HG03103 (cell line): ENCODE measurements at regions not wholly inside any gene's neighbourhood (a gene's known extent, or its start where the extent isn't known, plus 50 kb on each side); places are given as distances from the start of the nearest gene placed in this dataset.
"Not testable (repeated sequence)": the region's sequence is repeated elsewhere in the genome, so short reads cannot be mapped to it uniquely, and the experiment has no call there.

Experiments used
- ATAC-seq: cut with Tn5 transposase; IDR thresholded peaks from one replicate; pipeline ENCODE4 v1.9.1; 2021; ENCODE audit warnings: low read depth; ENCODE audit not compliant: unreplicated experiment

DNA sequence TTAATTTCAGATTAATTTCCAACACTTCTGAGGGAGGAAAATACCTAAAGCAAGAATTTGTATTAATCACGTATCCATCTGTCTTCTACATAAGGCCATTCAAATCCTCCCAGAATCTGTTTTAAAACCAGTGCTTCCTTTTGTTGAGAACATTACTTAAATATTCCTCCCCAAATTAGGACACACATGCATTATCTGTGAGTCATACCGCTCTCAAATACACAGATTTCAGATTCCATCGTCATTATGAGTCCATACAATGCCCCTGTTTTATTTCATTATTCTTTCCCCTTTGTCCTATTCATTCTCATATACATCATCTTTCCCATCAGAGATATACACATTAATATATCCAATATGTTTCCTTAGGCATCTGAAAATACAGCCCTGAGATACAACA is 57.3 kb upstream of the PRSS12 start:
- no peak for ATAC-seq

GRCh38 chr4:118417325-118417724 is 64.5 kb upstream of the PRSS12 start:
- no peak for ATAC-seq

- ATAC-seq: not testable (repeated sequence)
These were observed 65.0 kb upstream of the PRSS12 start for GRCh38 chr4:118417800-118418199.

- not testable (repeated sequence) for ATAC-seq
These were observed 65.6 kb upstream of the PRSS12 start for GRCh38 chr4:118418396-118418795.

DNA sequence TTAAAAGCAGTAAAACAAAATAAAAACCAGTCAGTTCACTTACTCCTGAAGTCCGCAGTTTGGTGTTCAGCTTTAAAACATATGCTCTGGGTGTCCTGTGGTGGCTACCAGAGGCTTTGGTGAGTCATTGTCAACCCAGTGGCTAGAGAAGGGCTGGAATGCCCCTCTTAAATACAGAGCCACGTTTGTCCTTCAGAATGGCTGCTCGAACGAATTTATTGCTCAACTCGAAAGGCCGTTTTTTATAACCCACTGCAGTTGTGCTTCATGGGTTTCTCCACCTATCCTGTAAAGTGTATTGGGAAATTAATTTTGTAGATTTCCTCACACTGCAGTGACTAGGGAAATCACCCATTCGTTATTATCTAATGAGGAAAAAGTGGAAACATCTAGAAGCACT is 66.8 kb upstream of the PRSS12 start:
- ATAC-seq: not testable (repeated sequence)

DNA sequence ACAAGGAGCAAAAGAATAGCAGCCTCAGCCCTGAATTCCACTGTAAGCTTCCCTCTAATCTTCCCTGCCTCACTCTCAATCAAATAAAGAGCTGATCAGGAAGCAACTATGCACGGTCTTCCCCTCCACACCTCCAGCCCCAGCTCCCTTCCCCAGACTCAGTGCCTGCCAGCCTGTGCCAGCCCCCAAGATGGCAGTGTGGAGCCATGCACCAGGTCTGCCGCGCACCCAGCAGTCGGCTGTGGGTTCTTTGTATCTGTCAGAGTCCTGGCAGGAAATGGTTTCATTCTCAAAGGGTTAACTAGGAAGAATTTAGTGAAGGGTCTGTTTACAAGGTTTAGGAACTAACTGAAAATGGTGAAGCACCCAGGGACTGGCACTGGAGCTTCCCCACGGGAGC is 71.3 kb upstream of the PRSS12 start:
- not testable (repeated sequence) for ATAC-seq

DNA sequence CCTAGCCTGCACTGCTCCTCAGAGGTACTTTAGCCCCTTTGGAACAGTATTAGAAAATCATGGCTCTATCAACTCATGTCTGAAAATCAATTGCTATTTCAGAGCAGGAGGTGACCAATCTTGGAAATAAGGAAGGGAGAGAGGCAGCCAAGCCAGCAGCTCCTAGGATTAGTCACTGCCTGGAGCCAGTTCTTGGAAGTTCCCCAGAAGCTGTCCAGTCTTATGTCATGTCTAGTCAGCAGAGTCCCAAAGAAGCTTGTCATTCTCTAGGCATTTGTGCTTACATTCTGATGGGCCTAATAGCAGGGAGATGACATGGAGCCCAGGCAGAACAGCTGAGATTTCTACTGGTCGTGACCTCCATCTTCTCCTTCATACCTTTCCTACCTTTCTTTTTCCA is 76.1 kb upstream of the PRSS12 start:
- ATAC-seq: not testable (repeated sequence)

- not testable (repeated sequence) for ATAC-seq
These were observed 79.6 kb upstream of the PRSS12 start for GRCh38 chr4:118432359-118432758.

- ATAC-seq: not testable (repeated sequence)
These were observed 81.0 kb upstream of the PRSS12 start for GRCh38 chr4:118433612-118434375.

DNA sequence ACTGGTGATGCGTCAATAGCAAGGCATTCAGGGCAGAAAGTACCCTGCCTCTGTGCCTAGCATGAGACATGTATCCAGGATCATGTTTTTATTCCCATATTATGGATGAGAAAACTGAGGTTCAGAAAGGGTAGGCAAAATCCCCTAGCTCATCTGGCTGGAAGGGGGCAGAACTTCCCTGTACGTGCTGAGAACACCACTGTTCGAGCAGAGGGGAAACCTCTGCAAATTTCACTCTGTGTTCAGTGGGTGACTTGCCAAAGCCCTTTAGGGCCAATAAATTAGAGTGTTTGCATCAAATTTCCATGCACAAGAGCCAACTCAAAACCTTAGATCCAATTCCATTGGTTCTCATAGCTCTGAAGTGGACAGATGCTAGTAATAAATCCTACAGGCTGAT is 82.6 kb upstream of the PRSS12 start:
- ATAC-seq: not testable (repeated sequence)

GRCh38 chr4:118442115-118442837 is 89.5 kb upstream of the PRSS12 start:
- not testable (repeated sequence) for ATAC-seq

DNA sequence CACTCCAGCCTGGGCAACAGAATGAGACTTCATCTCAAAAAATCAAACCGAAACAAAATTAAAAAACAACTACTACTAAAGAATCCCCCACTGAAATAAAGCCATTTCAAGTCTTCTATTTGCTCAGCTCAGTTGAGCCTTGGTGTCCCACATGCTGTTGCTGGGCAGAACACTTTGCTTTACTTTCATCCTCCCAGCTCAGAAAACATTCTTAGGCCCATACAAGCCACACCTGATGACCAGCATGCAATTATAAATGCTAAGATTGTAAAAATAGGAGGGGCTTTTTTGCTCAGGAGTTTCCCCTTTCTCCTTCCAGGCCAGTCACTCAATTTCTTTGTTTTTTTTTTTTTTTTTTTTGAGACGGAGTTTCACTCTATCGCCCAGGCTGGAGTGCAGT is 94.6 kb upstream of the PRSS12 start:
- not testable (repeated sequence) for ATAC-seq

GRCh38 chr4:118454857-118455256 is 102.1 kb upstream of the PRSS12 start:
- not testable (repeated sequence) for ATAC-seq

DNA sequence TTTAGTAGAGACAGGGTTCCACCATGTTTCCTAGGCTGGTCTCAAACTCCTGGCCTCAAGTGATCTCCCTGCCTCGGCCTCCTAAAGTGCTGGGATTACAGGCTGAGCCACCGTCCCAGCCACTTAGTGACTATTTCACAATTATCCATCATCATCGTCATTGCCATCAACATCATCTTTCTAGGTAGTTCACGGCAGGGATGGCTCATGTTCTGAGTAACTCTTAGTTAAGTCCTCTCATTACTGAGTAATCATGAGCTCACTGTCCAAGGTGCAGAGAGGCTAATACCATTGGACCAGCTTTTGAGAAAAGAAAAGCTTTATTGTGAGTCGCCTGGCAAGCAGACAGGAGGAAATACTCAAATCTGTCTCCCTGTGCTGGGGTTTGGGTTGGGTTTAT is 108.6 kb upstream of the PRSS12 start:
- not testable (repeated sequence) for ATAC-seq

DNA sequence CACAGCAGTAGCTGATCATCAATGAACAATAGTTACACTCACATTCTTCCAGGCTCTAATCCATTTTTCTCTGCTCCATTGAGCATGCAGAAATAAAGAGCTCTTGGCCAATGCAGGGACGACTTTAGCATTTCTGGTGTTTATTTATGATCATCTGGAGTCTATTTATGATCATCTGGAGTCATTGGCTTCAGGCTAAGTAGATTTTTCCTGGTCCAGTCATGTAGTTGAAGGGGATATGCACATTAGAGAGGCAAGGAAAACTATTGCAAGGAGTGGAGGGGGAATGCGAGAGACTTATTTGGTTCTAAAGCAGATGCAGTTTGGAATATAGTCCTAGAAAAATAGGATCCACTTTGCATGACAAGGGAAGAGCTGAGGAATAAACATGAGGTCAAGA is 113.0 kb upstream of the PRSS12 start:
- ATAC-seq: not testable (repeated sequence)

DNA sequence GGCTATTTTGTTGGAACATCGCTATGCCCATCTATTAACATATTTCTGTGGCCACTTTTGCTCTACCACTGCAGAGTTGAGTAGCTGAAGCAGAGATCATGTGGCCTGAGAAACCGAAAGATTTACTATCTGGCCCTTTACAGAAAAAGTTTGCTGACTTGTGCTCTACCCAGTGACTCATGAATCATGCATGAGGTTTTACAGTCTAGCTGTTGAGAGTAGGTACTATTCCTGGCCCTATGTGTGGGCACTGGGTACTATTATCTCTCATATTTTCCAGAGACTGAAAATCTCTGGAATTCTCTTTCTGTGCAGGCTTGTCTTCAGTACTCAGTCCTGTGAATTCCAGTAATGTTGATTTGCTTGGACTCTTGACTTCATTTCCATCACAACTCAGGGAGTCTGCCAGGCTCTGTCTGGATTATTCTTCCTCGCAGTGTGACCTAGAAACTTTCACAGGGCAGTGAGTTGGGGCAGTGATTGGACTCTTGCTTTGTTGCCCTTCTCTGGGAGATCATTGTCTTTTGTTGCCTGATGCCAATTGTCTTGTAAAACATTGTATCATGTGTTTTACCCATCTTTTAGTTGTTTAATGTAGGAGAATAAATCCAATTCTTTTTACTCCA is 121.3 kb upstream of the PRSS12 start:
- ATAC-seq: not testable (repeated sequence)

GRCh38 chr4:118474771-118475170 is 122.0 kb upstream of the PRSS12 start:
- not testable (repeated sequence) for ATAC-seq

DNA sequence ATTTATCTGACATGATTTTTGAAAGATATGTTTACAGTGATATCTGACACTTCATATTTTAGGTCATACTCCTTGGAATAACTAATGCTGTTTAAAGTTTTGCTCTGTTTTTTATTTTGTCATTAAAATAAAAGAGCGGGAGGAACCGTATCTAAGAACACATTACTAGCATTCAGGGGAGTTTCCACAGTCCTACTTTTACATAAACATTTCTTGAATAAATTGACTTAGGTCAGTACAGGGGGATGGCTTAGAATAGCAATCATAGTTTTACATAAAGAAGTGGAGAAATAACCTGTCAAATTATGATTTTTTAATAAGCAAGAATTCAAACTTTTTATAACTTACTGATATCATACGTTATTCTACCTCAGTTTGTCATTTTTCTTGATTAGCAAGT is 123.1 kb upstream of the PRSS12 start:
- not testable (repeated sequence) for ATAC-seq

DNA sequence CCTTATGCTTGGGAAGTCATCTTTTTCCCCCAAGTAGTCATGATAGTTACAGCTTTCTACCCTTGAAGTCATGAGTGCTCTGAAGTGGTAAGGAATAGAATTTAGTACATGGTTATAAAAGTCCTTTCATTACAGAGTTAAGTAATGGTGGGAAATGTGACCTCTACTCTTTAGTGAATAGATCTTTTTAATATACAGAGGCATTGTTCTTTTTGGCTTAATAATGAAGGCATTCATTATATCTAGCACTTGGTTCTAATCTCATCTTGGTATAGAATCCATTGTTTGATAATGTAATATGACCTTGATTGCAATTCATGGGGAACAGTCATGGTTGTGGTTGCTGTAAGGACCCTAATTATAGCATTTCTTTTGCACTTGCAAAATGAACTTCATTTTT is 125.0 kb upstream of the PRSS12 start:
- ATAC-seq: not testable (repeated sequence)

DNA sequence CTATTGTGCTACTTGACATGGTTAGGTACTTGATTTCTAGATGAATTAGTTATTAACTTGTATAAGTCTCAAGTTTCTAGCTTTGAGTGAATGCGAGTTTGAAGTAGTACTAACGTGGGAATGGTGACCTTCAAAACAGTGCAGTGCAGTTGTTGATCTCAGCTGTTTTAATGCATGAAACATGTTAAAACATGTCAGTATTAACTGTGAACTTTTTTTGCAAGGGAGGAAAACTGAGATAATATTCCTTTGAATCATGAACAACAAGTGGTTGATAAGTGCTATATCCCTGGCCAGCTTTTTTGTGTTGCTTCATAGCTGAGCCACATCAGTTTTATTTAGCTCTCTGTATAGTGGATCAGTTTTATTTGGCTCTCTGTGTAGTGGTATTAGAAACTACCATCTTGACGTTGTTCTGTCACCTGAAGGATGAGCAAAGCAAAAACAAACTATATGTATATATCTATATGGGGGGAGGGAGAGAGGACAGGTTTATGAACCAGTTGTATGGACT is 133.1 kb upstream of the PRSS12 start:
- ATAC-seq: not testable (repeated sequence)

DNA sequence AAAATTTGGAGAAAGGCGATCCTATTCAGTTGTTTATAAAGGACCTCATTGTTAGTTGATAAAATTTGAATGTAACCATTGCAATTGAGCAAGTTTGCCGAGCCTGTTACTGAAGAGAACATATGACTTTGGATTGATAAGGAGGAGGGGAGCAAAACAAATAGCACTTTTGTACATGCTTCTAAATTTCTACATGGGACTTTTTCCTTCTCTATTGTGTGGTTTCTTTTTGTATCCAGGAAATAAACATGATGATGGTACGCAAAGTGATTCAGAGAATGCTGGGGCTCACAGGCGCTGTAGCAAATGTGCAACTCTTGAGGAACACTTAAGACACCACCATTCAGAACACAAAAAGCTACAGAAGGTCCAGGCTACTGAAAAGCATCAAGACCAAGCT is 140.2 kb upstream of the PRSS12 start:
- ATAC-seq: not testable (repeated sequence)
